Tibial artery (tissue), 4 donors: ENCODE measurements at regions not wholly inside any gene's neighbourhood (a gene's known extent, or its start where the extent isn't known, plus 50 kb on each side); places are given as distances from the start of the nearest gene placed in this dataset.

Experiments used
- DNase-seq, 2 donors: peaks; one replicate each; pipeline ENCODE4 v3.0.0-alpha.2; 2019
- H3K27ac ChIP-seq, 2 donors: fragments of 200-600 bp; sonication (generic) in 1 of 2; 1 replicate in 1 of 2; 2 replicates in 1 of 2; pipeline ENCODE4 v1.5.1; 2018 to 2019; ENCODE audit warnings: mild to moderate bottlenecking in 1 of 2
- H3K27me3 ChIP-seq, 2 donors: fragments of 200-600 bp; sonication (generic) in 1 of 2; one replicate each; pipeline versions ENCODE4 v1.5.1 to v1.6.0; 2016 to 2019
- H3K36me3 ChIP-seq, 3 donors: fragments of 200-600 bp; sonication (generic) in 2 of 3; one replicate each; pipeline ENCODE4 v1.5.1; 2016 to 2019; ENCODE audit warnings: mild to moderate bottlenecking in 2 of 3
- H3K4me1 ChIP-seq, 4 donors: fragments of 200-600 bp; sonication (generic) in 2 of 4; 1 replicate in 3 of 4; 2 replicates in 1 of 4; pipeline ENCODE4 v1.5.1; 2016 to 2019
- H3K4me3 ChIP-seq, 2 donors: fragments of 200-600 bp; sonication (generic) in 1 of 2; 1 replicate in 1 of 2; 2 replicates in 1 of 2; pipeline ENCODE4 v1.5.1; 2018 to 2019; ENCODE audit warnings: mild to moderate bottlenecking in 2 of 2
- H3K9me3 ChIP-seq, 3 donors: fragments of 200-600 bp; sonication (generic) in 1 of 3; one replicate each; pipeline ENCODE4 v1.5.1; 2016 to 2019
- CTCF ChIP-seq, 2 experiments: fragments of 200-600 bp in 1 of 2; fragments of 450-650 bp in 1 of 2; IDR thresholded peaks; one replicate each; pipeline ENCODE4 v1.5.1; 2017 to 2019; ENCODE audit warnings: antibody characterized with exemption in 2 of 2, mild to moderate bottlenecking in 1 of 2, moderate library complexity in 1 of 2
- intact Hi-C: fragments of 100-400 bp; cut with DNase I; formaldehyde crosslinking; loops from one replicate; pipeline ENCODE4 v1.15.0; 2023; ENCODE audit warnings: low total_unique reads

GRCh38 chr6:40728643-40729042 is 141.5 kb upstream of the LRFN2 start:
- Histone ChIP-seq H3K4me3 (no peak overlapping the region), H3K4me1 (peaks cover 0 to 19% (median 7%) of the 10 kb centered on the region in 4 donors), H3K27ac (no peak overlapping the region), H3K9me3 (no peaks in the 10 kb centered on the region), H3K36me3 (no peaks in the 10 kb centered on the region), H3K27me3 (no peaks in the 10 kb centered on the region)
- intact Hi-C loops, result no loop called here
- TF ChIP-seq CTCF (IDR thresholded peaks at IDR 0.05), result no peak
- no peak for DNase-seq

- Histone ChIP-seq H3K4me1 (peaks cover 0 to 5% (median under 1%) of the 10 kb centered on the region in 4 donors), H3K27me3 (no peaks in the 10 kb centered on the region), H3K27ac (no peak overlapping the region), H3K9me3 (no peaks in the 10 kb centered on the region), H3K4me3 (no peak overlapping the region), H3K36me3 (no peaks in the 10 kb centered on the region)
- no peak for TF ChIP-seq CTCF (IDR thresholded peaks at IDR 0.05)
- no peak for DNase-seq
- intact Hi-C loops, result no loop called here
These were observed 140.1 kb upstream of the LRFN2 start for GRCh38 chr6:40727271-40727670.

- intact Hi-C loops, result no loop called here
- no peak for DNase-seq
- TF ChIP-seq CTCF (IDR thresholded peaks at IDR 0.05), result no peak
These were observed 139.7 kb upstream of the LRFN2 start for GRCh38 chr6:40726853-40727252.

GRCh38 chr6:40725390-40725789 is 138.2 kb upstream of the LRFN2 start:
- Histone ChIP-seq H3K27me3 (no peaks in the 10 kb centered on the region), H3K4me3 (no peak overlapping the region), H3K9me3 (no peaks in the 10 kb centered on the region), H3K4me1 (peaks cover 0 to under 1% (median 0%) of the 10 kb centered on the region in 4 donors), H3K27ac (no peak overlapping the region), H3K36me3 (no peaks in the 10 kb centered on the region)
- no peak for DNase-seq
- intact Hi-C loops, result no loop called here
- no peak for TF ChIP-seq CTCF (IDR thresholded peaks at IDR 0.05)

More at GRCh38 chr6:40726853-40727252, 139.7 kb upstream of the LRFN2 start:
- Histone ChIP-seq H3K4me1 (peaks cover 0 to 1% (median 0%) of the 10 kb centered on the region in 4 donors), H3K36me3 (no peaks in the 10 kb centered on the region), H3K27ac (no peak overlapping the region), H3K27me3 (no peaks in the 10 kb centered on the region), H3K4me3 (no peak overlapping the region), H3K9me3 (no peaks in the 10 kb centered on the region)

- DNase-seq, result no peak
- H3K27ac ChIP-seq, result no peak overlapping the region
- peaks cover 0 to 6% (median 0%) of the 10 kb centered on the region in 4 donors for H3K4me1 ChIP-seq
- no peak overlapping the region for H3K4me3 ChIP-seq
- TF ChIP-seq CTCF (IDR thresholded peaks at IDR 0.05), result no peak
- intact Hi-C loops, result no loop called here
- no peaks in the 10 kb centered on the region for H3K36me3 ChIP-seq
- H3K9me3 ChIP-seq, result no peaks in the 10 kb centered on the region
- no peaks in the 10 kb centered on the region for H3K27me3 ChIP-seq
These were observed 137.7 kb upstream of the LRFN2 start for GRCh38 chr6:40724886-40725285.

GRCh38 chr6:40723967-40724366 is 136.8 kb upstream of the LRFN2 start:
- Histone ChIP-seq H3K36me3 (no peaks in the 10 kb centered on the region), H3K9me3 (no peaks in the 10 kb centered on the region), H3K27me3 (no peaks in the 10 kb centered on the region), H3K4me1 (peaks cover 0 to 14% (median 0%) of the 10 kb centered on the region in 4 donors), H3K27ac (no peak overlapping the region), H3K4me3 (no peak overlapping the region)
- intact Hi-C loops, result no loop called here
- DNase-seq, result no peak
- no peak for TF ChIP-seq CTCF (IDR thresholded peaks at IDR 0.05)
